ENCODE measurements at regions not wholly inside any gene's neighbourhood (a gene's known extent, or its start where the extent isn't known, plus 50 kb on each side); places are given as distances from the start of the nearest gene placed in this dataset.

DNA sequence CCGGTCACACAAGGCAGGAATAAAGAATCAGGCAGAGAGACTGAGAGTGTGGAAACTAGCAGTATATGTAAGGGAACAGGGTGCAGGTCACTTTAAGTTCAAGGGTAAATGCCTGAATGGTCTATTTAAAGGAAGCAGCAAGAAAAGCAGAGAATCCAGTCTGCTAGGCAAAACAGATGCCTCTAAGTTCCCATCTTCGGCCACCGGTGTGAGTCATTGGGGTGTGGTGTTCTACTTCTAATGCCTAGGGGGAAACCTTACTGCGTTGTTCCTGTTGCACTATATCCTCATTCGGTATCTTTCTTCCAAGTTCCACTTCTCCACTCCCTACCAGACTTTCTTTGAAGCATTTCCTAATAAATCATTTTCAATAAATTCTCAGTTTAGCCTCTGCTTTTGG, 259.9 kb downstream of the HHIPL2 start:
- Histone ChIP-seq H3K9me3 (ENCODE audit: low read length) (no peaks in the 10 kb centered on the region), H3K27me3 (ENCODE audit: low read length) (0 out of 2 replicates have a peak, but pooled peaks cover 4% of the 10 kb centered on the region), H3K4me3 (ENCODE audit: low read length) (no peak overlapping the region), H3K27ac (ENCODE audit: low read length) (no peak overlapping the region), H3K9ac (ENCODE audit: low read length) (no peak overlapping the region), H4K20me1 (ENCODE audit: insufficient read depth, low read depth, low read length) (no peaks in the 10 kb centered on the region), H3K79me2 (ENCODE audit: low read length) (no peaks in the 10 kb centered on the region), H2AFZ (ENCODE audit: low read length) (no peak overlapping the region), H3K4me1 (ENCODE audit: low read length) (no peaks in the 10 kb centered on the region), H3K4me2 (ENCODE audit: low read depth, low read length, poor library complexity, severe bottlenecking) (no peak overlapping the region), H3K9me2 (replicated peaks; ENCODE audit: insufficient read depth, low read length) (no peaks in the 10 kb centered on the region), H3K36me3 (ENCODE audit: insufficient read depth, low read length) (no peaks in the 10 kb centered on the region)
- peak; percentile 51 for DNase-seq

DNA sequence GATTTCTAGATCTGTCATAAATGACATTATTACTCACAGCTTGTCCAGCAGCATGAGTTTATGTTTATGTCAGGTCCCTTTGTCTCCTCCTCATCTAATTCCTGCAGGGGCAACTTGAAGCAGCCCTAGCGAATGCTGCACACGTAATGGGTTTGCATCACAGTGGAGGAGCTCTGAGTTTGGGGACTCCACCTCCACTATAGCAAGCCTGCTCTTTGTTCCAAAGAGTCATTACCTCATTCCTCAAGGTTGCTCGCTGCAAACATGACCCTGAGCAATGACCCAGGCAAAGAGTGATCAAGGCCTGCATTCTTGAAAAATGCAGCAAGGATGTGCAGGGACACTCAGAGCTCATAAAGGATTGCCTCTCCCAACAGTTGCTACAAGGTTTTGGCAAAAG, 261.9 kb downstream of the HHIPL2 start:
- H3K79me2 ChIP-seq (ENCODE audit: low read length): no peaks in the 10 kb centered on the region
- no peaks in the 10 kb centered on the region for H3K4me1 ChIP-seq (ENCODE audit: low read length)
- no peak overlapping the region for H3K9ac ChIP-seq (ENCODE audit: low read length)
- no peak overlapping the region for H2AFZ ChIP-seq (ENCODE audit: low read length)
- 0 out of 2 replicates have a peak, but pooled peaks cover 4% of the 10 kb centered on the region for H3K27me3 ChIP-seq (ENCODE audit: low read length)
- no peak overlapping the region for H3K4me2 ChIP-seq (ENCODE audit: low read depth, low read length, poor library complexity, severe bottlenecking)
- no peaks in the 10 kb centered on the region for H4K20me1 ChIP-seq (ENCODE audit: insufficient read depth, low read depth, low read length)
- H3K9me2 ChIP-seq (replicated peaks; ENCODE audit: insufficient read depth, low read length): no peaks in the 10 kb centered on the region
- no peaks in the 10 kb centered on the region for H3K36me3 ChIP-seq (ENCODE audit: insufficient read depth, low read length)
- no peak overlapping the region for H3K27ac ChIP-seq (ENCODE audit: low read length)
- no peaks in the 10 kb centered on the region for H3K9me3 ChIP-seq (ENCODE audit: low read length)
- DNase-seq: no peak
- no peak overlapping the region for H3K4me3 ChIP-seq (ENCODE audit: low read length)

DNA sequence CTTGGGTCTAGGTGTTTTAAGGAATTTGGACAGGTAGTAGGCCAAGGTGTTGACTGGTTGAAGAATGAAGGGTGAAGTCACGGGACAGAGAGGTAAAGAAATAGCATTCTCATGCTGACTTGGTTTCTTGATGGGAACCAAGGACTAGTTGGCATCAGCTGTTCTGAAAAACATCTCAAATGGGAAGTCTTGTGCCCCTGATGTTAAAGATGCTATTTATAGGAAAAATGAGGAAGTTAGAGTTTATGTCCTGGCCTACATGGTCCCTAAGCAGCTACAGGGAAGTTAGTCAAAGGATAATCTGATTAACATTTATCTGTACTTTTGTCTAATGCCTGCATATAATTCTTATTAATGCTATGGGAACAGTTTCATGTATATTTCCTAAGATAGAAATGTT, 262.4 kb downstream of the HHIPL2 start:
- H3K9me3 ChIP-seq (ENCODE audit: low read length): no peaks in the 10 kb centered on the region
- H3K9me2 ChIP-seq (replicated peaks; ENCODE audit: insufficient read depth, low read length): no peaks in the 10 kb centered on the region
- no peak overlapping the region for H3K4me3 ChIP-seq (ENCODE audit: low read length)
- no peak overlapping the region for H3K27ac ChIP-seq (ENCODE audit: low read length)
- no peaks in the 10 kb centered on the region for H3K4me1 ChIP-seq (ENCODE audit: low read length)
- no peaks in the 10 kb centered on the region for H4K20me1 ChIP-seq (ENCODE audit: insufficient read depth, low read depth, low read length)
- no peaks in the 10 kb centered on the region for H3K36me3 ChIP-seq (ENCODE audit: insufficient read depth, low read length)
- H3K27me3 ChIP-seq (ENCODE audit: low read length): 0 out of 2 replicates have a peak, but pooled peaks cover 4% of the 10 kb centered on the region
- no peak overlapping the region for H2AFZ ChIP-seq (ENCODE audit: low read length)
- H3K79me2 ChIP-seq (ENCODE audit: low read length): no peaks in the 10 kb centered on the region
- no peak for DNase-seq
- no peak overlapping the region for H3K9ac ChIP-seq (ENCODE audit: low read length)
- no peak overlapping the region for H3K4me2 ChIP-seq (ENCODE audit: low read depth, low read length, poor library complexity, severe bottlenecking)

DNA sequence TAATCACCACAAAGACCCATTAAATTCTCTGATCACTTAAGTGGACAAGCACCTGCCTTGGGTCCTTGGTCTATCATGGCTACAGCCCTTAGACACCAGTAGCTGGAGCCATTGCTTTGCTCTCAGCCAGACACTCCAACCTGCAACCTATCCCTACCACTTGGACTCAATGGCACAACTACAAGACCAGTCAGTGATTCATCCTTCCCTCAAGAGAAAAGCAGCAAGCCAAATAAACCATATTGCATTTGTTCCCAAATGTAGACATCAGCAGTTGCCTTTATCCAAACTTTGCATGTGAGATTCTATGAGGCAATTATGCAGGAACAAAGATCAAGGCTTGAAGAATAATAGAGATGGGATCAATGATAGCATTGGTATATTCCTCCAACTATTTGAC, 263.4 kb downstream of the HHIPL2 start:
- Histone ChIP-seq H3K79me2 (ENCODE audit: low read length) (no peaks in the 10 kb centered on the region), H3K27me3 (ENCODE audit: low read length) (0 out of 2 replicates have a peak, but pooled peaks cover 4% of the 10 kb centered on the region), H3K9me2 (replicated peaks; ENCODE audit: insufficient read depth, low read length) (no peaks in the 10 kb centered on the region), H4K20me1 (ENCODE audit: insufficient read depth, low read depth, low read length) (no peaks in the 10 kb centered on the region), H3K4me3 (ENCODE audit: low read length) (no peak overlapping the region), H3K36me3 (ENCODE audit: insufficient read depth, low read length) (no peaks in the 10 kb centered on the region), H3K4me1 (ENCODE audit: low read length) (no peaks in the 10 kb centered on the region), H3K27ac (ENCODE audit: low read length) (no peak overlapping the region), H2AFZ (ENCODE audit: low read length) (no peak overlapping the region), H3K4me2 (ENCODE audit: low read depth, low read length, poor library complexity, severe bottlenecking) (no peak overlapping the region), H3K9ac (ENCODE audit: low read length) (no peak overlapping the region), H3K9me3 (ENCODE audit: low read length) (no peaks in the 10 kb centered on the region)
- no peak for DNase-seq

DNA sequence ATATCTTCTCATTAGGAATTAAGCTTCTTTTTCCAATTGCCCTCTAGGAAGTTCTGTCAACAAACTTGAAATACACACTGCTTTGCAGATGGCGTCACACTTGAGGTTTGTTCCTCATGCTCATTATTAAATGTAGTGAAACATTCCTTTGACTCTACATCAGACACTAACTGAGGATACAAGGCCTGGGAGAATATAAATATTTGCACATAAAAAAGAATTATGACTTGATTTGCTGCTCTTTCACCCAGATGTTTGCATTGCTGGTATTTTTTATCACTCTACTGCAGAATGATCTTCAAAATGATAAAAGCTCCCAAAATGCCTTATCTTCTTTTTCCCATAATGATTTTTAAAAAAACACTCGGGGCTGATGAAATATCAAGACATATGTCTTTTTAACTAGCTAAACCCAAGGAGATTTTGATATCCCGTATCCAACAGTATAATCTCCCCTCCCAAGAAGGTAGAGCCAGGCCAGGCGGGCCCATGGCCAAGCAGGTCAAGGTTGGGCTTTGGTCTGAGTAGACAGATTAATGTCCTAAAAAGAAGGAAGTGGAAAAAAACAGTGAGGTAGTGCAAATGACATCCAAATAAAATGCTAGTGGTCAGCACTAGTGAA, 264.6 kb downstream of the HHIPL2 start:
- Histone ChIP-seq H3K27ac (ENCODE audit: low read length) (no peak overlapping the region), H3K4me1 (ENCODE audit: low read length) (no peaks in the 10 kb centered on the region), H3K27me3 (ENCODE audit: low read length) (0 out of 2 replicates have a peak, but pooled peaks cover 3% of the 10 kb centered on the region), H3K4me2 (ENCODE audit: low read depth, low read length, poor library complexity, severe bottlenecking) (no peak overlapping the region), H2AFZ (ENCODE audit: low read length) (no peak overlapping the region), H4K20me1 (ENCODE audit: insufficient read depth, low read depth, low read length) (no peaks in the 10 kb centered on the region), H3K9ac (ENCODE audit: low read length) (no peak overlapping the region), H3K36me3 (ENCODE audit: insufficient read depth, low read length) (no peaks in the 10 kb centered on the region), H3K79me2 (ENCODE audit: low read length) (no peaks in the 10 kb centered on the region), H3K9me3 (ENCODE audit: low read length) (no peaks in the 10 kb centered on the region), H3K4me3 (ENCODE audit: low read length) (no peak overlapping the region), H3K9me2 (replicated peaks; ENCODE audit: insufficient read depth, low read length) (no peaks in the 10 kb centered on the region)
- DNase-seq: no peak

DNA sequence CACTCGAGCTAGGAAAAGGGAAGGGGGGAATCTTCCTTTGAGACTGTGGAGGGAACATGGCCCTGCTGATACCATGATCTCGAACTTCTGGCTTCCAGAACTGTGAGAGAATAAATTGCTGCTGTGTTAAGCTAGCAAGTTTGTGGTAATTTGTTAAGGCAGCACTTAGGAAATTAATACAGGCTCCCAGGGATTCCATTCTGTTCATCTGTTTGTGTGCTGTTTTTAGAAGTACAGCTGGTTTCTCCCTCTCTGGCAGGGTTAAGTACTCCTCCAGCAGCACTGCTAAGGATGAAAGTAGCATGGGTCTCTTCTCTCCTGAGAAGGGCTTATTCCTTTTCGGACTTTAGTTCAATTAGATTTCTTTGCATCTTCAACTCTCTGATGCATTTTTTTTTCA, 268.3 kb downstream of the HHIPL2 start:
- Histone ChIP-seq H3K4me1 (ENCODE audit: low read length) (no peaks in the 10 kb centered on the region), H3K4me2 (ENCODE audit: low read depth, low read length, poor library complexity, severe bottlenecking) (no peak overlapping the region), H3K4me3 (ENCODE audit: low read length) (no peak overlapping the region), H3K9ac (ENCODE audit: low read length) (no peak overlapping the region), H3K36me3 (ENCODE audit: insufficient read depth, low read length) (no peaks in the 10 kb centered on the region), H3K27me3 (ENCODE audit: low read length) (no peaks in the 10 kb centered on the region), H2AFZ (ENCODE audit: low read length) (no peak overlapping the region), H3K79me2 (ENCODE audit: low read length) (no peaks in the 10 kb centered on the region), H3K27ac (ENCODE audit: low read length) (no peak overlapping the region), H3K9me2 (replicated peaks; ENCODE audit: insufficient read depth, low read length) (no peaks in the 10 kb centered on the region), H3K9me3 (ENCODE audit: low read length) (no peaks in the 10 kb centered on the region), H4K20me1 (ENCODE audit: insufficient read depth, low read depth, low read length) (no peaks in the 10 kb centered on the region)
- no peak for DNase-seq

DNA sequence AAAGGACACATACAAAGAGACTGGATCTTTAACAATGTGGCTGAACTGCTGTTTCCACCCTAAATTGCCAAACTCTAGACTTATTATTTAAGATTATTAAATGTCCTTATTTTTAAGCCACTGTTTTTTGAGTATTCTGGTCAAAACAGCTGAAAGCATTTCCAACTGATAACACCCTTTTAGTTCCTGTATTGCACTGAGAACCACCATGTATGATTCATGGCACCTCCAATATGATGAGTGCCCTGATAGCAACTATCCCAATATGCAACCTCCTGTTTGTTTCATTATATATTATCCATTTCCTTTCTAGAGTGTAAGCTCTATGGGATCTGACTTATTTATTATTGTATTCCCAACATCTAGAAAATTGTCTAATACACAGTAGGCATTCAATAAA, 269.4 kb downstream of the HHIPL2 start:
- Histone ChIP-seq H3K9me3 (ENCODE audit: low read length) (no peaks in the 10 kb centered on the region), H3K27me3 (ENCODE audit: low read length) (no peaks in the 10 kb centered on the region), H3K4me1 (ENCODE audit: low read length) (no peaks in the 10 kb centered on the region), H3K4me2 (ENCODE audit: low read depth, low read length, poor library complexity, severe bottlenecking) (no peak overlapping the region), H3K9me2 (replicated peaks; ENCODE audit: insufficient read depth, low read length) (no peaks in the 10 kb centered on the region), H3K27ac (ENCODE audit: low read length) (no peak overlapping the region), H4K20me1 (ENCODE audit: insufficient read depth, low read depth, low read length) (no peaks in the 10 kb centered on the region), H3K36me3 (ENCODE audit: insufficient read depth, low read length) (no peaks in the 10 kb centered on the region), H3K4me3 (ENCODE audit: low read length) (no peak overlapping the region), H3K79me2 (ENCODE audit: low read length) (no peaks in the 10 kb centered on the region), H2AFZ (ENCODE audit: low read length) (no peak overlapping the region), H3K9ac (ENCODE audit: low read length) (no peak overlapping the region)
- DNase-seq: no peak

DNA sequence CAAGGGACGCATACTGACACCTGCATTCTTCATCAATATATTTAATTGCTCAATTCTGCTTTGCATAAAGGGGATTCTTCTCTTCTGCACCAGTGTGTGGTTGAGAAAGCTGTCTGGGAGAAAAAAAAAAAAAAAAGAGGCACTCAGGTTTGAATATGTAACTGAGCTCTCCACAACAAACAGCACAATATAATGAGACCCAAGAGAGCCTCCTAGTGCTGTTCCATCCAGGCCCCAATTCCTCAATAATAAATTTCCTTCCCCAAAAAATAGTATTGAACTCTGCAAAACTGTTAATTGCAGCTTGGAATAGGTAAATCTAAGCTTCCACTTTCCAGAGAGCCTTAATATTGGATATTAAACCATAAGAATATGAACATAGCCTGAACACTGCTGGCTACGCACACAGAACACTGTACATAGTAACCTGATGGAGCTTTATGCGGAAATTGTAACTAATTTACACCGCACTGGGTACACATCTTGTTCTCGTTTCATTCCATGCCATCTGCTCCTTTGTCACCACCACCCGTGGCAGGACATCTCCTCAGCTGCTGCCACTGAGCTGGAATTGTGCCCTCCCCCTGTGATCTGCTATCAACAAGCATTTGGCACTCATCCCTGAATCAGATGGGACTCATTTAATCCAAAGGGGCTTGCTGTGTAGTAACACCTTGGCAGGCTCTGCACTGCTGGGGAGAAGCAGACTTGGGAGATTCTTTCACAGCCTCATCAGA, 272.0 kb downstream of the HHIPL2 start:
- Histone ChIP-seq H3K9me3 (ENCODE audit: low read length) (no peaks in the 10 kb centered on the region), H3K4me2 (ENCODE audit: low read depth, low read length, poor library complexity, severe bottlenecking) (no peak overlapping the region), H3K79me2 (ENCODE audit: low read length) (no peaks in the 10 kb centered on the region), H3K4me3 (ENCODE audit: low read length) (no peak overlapping the region), H3K9me2 (replicated peaks; ENCODE audit: insufficient read depth, low read length) (no peaks in the 10 kb centered on the region), H4K20me1 (ENCODE audit: insufficient read depth, low read depth, low read length) (no peaks in the 10 kb centered on the region), H3K9ac (ENCODE audit: low read length) (no peak overlapping the region), H3K27ac (ENCODE audit: low read length) (no peak overlapping the region), H2AFZ (ENCODE audit: low read length) (no peak overlapping the region), H3K36me3 (ENCODE audit: insufficient read depth, low read length) (no peaks in the 10 kb centered on the region), H3K27me3 (ENCODE audit: low read length) (no peaks in the 10 kb centered on the region), H3K4me1 (ENCODE audit: low read length) (no peaks in the 10 kb centered on the region)
- no peak for DNase-seq

All from Karpas-422 (cell line).